ENCODE measurements at regions not wholly inside any gene's neighbourhood (a gene's known extent, or its start where the extent isn't known, plus 50 kb on each side); places are given as distances from the start of the nearest gene placed in this dataset.

- TF ChIP-seq TAF1 (IDR thresholded peaks at IDR 0.05; ENCODE audit: borderline replicate concordance, insufficient read depth, low read length) = no peak
- TF ChIP-seq SIN3A (IDR thresholded peaks at IDR 0.05; ENCODE audit: borderline replicate concordance, insufficient read depth, low read length) = no peak
- TF ChIP-seq REST (IDR thresholded peaks at IDR 0.05; ENCODE audit: insufficient read depth in 1 of 2, low read depth in 2 of 2, low read length in 2 of 2) = no peak
- TF ChIP-seq FOXP2 (optimal IDR thresholded peaks at IDR 0.05; ENCODE audit: borderline replicate concordance, extremely low read depth, extremely low read length, insufficient read depth) = no peak
- no peak for TF ChIP-seq POLR2AphosphoS5 (IDR thresholded peaks at IDR 0.05; ENCODE audit: low read depth, low read length)
Observed at GRCh38 chr5:81856948-81857928, 106.3 kb upstream of the SSBP2 start.

GRCh38 chr5:81855591-81855990 is 104.7 kb upstream of the SSBP2 start:
- no peak for TF ChIP-seq REST (IDR thresholded peaks at IDR 0.05; ENCODE audit: insufficient read depth in 1 of 2, low read depth in 2 of 2, low read length in 2 of 2)
- no peak for TF ChIP-seq TAF1 (IDR thresholded peaks at IDR 0.05; ENCODE audit: borderline replicate concordance, insufficient read depth, low read length)
- no peak for TF ChIP-seq FOXP2 (optimal IDR thresholded peaks at IDR 0.05; ENCODE audit: borderline replicate concordance, extremely low read depth, extremely low read length, insufficient read depth)
- no peak for TF ChIP-seq SIN3A (IDR thresholded peaks at IDR 0.05; ENCODE audit: borderline replicate concordance, insufficient read depth, low read length)
- no peak for TF ChIP-seq POLR2AphosphoS5 (IDR thresholded peaks at IDR 0.05; ENCODE audit: low read depth, low read length)

- TF ChIP-seq POLR2AphosphoS5 (IDR thresholded peaks at IDR 0.05; ENCODE audit: low read depth, low read length) (no peak), FOXP2 (optimal IDR thresholded peaks at IDR 0.05; ENCODE audit: borderline replicate concordance, extremely low read depth, extremely low read length, insufficient read depth) (no peak), TAF1 (IDR thresholded peaks at IDR 0.05; ENCODE audit: borderline replicate concordance, insufficient read depth, low read length) (no peak)
Observed at GRCh38 chr5:81854915-81855314, 104.0 kb upstream of the SSBP2 start.

GRCh38 chr5:81854485-81854884 is 103.6 kb upstream of the SSBP2 start:
- TF ChIP-seq FOXP2 (optimal IDR thresholded peaks at IDR 0.05; ENCODE audit: borderline replicate concordance, extremely low read depth, extremely low read length, insufficient read depth) (no peak), SIN3A (IDR thresholded peaks at IDR 0.05; ENCODE audit: borderline replicate concordance, insufficient read depth, low read length) (no peak), POLR2AphosphoS5 (IDR thresholded peaks at IDR 0.05; ENCODE audit: low read depth, low read length) (no peak), REST (IDR thresholded peaks at IDR 0.05; ENCODE audit: insufficient read depth in 1 of 2, low read depth in 2 of 2, low read length in 2 of 2) (no peak), TAF1 (IDR thresholded peaks at IDR 0.05; ENCODE audit: borderline replicate concordance, insufficient read depth, low read length) (no peak)

- TF ChIP-seq TAF1 (IDR thresholded peaks at IDR 0.05; ENCODE audit: borderline replicate concordance, insufficient read depth, low read length) (no peak), REST (IDR thresholded peaks at IDR 0.05; ENCODE audit: insufficient read depth in 1 of 2, low read depth in 2 of 2, low read length in 2 of 2) (no peak), POLR2AphosphoS5 (IDR thresholded peaks at IDR 0.05; ENCODE audit: low read depth, low read length) (no peak), FOXP2 (optimal IDR thresholded peaks at IDR 0.05; ENCODE audit: borderline replicate concordance, extremely low read depth, extremely low read length, insufficient read depth) (no peak), SIN3A (IDR thresholded peaks at IDR 0.05; ENCODE audit: borderline replicate concordance, insufficient read depth, low read length) (no peak)
Observed at GRCh38 chr5:81853030-81853357, 102.1 kb upstream of the SSBP2 start.

All from PFSK-1 (cell line).